ENCODE measurements at regions not wholly inside any gene's neighbourhood (a gene's known extent, or its start where the extent isn't known, plus 50 kb on each side); places are given as distances from the start of the nearest gene placed in this dataset.
"Not testable (repeated sequence)": the region's sequence is repeated elsewhere in the genome, so short reads cannot be mapped to it uniquely, and the experiment has no call there.

DNA sequence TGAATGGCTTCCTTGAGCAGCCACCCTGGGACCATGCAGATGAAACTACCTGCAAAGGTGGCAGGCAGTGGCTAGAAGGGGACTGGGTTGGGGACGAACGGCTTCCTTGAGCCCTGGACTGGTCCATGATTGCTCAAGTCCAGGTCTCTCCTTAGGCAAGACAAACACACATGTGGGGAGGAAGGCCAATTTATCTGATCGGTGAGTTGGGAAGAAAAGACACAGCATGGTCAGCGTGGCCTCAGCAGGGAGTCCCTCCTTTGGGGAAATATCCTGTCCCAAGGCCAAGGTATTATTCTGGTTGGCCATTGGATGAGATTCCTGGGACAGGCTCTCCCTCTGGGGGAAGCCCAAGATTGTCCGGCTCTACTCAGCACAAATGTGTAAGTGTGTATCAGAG lies 116.3 kb upstream of the ERG start:
- DNase-seq = no peak

GRCh38 chr21:38619480-38619879 lies 121.2 kb upstream of the ERG start:
- DNase-seq = no peak

DNA sequence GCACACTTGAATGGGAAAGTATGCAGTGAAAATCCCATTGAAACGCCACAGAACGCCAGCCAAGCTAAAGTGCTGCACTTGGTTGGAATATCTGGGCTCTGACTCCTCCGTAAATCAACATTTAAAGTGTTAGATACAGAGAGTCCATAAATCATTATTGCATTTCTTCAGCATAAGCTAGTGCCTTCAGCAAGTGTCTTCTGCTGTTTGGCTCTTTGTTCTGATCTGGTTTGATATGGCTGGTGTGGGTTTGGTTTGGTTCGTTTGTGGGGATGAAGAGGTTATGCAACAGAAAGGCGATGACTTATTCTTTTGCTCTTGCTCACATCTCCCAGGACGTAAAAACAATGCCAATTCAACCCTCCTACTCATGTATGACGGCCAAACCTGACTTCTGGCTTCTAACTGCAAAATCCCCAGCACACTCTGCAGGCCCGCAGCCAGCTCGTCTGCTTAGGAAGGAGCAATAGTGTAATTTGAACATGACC lies 121.8 kb upstream of the ERG start:
- DNase-seq = no peak

- no peak for DNase-seq
Measured at GRCh38 chr21:38621132-38621531, 122.9 kb upstream of the ERG start.

- peak in 1 of 5 experiments; percentile 6 for DNase-seq
Measured at GRCh38 chr21:38622081-38622826, 124.0 kb upstream of the ERG start.

- DNase-seq = no peak
Measured at GRCh38 chr21:38622827-38623209, 124.5 kb upstream of the ERG start.

GRCh38 chr21:38623552-38623951 lies 125.3 kb upstream of the ERG start:
- no peak for DNase-seq

DNA sequence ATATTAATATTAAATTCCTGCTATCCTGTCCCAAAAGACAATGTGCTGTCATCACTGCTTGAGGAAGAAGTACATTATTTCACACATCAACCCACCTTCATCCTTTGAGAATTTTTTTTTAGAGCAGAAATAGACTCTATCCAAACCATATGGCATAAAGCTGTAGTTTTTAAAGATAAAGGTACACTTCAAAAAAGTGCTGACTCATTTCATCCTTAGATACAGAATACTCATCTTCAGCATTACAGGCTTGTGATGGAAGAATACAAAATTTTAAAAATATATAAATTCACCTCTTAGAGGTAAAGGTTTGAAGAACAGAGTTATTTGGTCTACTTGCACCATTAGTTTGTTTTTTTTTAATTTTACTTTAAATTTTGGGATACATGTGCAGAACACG lies 126.7 kb upstream of the ERG start:
- no peak for DNase-seq

DNA sequence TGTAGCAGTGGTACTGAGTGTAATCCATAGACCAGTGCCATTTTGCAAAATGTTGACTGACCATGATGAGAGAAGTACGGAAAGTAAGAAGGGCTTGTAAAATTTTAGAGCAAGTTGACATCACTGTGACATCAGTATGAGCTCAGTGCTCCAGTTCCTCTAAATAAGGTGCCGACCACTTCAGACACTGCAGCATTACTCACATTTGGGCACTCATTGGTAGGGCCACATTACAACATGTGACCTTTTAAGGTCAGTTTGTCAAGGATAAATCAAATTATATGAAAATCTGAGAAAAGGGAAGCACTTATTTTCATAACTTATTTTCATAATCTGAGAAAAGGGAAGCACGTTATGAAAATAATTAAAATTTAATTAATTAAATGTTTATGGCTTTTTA lies 128.0 kb upstream of the ERG start:
- no peak for DNase-seq

DNA sequence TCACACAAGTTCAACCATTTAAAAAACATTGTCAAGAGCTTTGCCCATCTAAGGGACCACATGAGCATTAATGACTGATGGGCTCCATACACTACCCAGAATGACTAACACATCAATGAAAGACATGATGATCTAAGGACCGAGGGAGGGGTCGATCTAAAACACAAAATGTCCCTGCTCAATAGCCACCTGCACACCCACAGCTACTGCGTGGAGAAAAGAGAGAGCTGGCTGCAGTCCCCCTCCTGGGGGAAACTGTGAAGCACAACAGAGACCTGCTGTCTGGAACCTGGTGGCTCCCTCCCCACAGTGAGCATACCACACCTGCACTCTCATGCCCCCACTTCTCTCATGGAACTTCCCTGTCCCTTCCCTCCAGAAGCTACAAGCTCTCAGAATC lies 130.1 kb upstream of the ERG start:
- no peak for DNase-seq

DNA sequence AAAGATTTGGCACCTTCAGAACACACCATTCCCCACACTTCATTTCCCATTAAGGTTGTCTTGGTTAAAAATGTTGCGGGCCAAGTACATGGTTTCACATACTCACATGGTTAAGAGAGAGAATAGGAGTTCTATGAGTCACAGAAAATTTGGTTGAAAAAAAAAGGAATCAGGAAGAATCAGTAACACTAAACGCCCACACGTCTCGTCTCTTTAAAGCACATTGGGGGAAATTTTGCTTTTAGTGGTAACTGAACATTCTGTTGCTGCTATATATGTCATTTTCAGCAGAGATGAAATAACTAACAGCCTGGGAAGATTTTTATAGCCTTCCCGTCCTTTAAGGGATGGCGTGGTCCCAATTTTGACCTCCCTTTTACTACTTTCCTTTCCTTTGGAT lies 132.9 kb upstream of the ERG start:
- no peak for DNase-seq

GRCh38 chr21:38631676-38632075 lies 133.4 kb upstream of the ERG start:
- DNase-seq = no peak

DNA sequence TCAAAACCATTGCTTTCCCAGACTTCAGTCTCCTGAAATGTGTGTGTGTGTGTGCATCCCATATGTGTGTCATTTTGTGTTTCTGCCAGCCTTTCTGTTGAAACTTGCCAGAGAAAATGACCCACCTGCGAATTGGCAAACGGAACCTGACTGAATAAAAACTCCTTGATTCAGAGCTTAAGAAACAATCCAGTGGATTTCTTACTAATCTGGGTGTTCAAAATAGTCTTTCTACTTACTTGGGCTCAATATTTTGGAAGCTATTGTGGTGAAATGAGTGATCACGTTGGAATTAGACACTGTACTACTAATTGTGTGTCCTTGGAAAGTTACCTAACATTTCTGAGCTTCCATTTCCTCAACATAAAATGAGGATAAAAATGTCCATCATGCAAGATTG lies 138.9 kb upstream of the ERG start:
- DNase-seq = no peak

- no peak for DNase-seq
Measured at GRCh38 chr21:38639571-38640354, 141.5 kb upstream of the ERG start.

- DNase-seq = not testable (repeated sequence)
Measured at GRCh38 chr21:38640355-38640742, 142.1 kb upstream of the ERG start.

DNA sequence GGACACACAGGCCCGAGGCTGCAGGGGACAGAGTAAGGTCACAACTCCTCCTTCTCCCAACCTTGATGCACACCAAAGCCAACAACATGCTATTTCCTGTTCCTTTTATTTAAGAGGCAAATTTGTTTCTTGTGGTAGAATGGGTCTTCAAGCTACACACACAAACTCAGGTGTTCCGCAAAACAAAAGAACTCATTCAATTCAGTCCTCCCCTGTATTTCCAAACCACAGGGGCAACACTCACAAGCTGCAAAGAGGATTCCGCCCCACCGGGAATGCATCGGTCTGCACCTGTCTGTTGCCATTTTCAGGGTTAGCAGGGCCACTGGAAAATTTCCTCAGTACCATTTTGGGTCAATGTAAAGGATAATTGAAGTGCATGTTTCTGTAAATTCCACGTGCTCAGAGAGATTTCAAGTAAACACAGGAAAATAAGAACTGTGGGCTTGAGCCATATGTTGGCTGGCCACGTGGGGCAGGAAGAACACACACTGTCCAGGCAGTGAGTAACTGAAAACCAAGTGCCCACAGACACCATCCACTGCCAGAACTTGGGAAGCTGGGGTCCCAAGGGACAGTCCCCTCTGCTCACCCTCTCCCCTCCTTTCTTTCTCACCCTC lies 145.2 kb upstream of the ERG start:
- DNase-seq = no peak

DNA sequence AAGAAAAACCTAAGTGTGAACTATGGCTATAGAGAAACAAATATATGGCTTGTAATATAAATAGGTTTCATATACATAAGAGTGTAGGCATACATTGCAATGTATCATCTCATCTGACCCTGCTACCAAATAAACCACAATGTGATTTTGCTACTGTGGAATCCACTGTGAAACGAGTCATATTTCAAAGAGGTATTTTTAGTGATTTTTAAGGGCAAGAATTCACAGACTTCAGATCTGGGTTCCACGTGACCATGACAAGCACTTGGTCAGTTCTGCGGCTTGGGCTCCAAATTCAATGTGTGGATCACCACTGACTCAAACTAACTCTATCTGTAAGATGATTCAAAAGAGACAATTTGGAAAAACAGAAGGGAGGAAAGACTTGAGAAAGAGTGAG lies 147.0 kb upstream of the ERG start:
- no peak for DNase-seq

DNA sequence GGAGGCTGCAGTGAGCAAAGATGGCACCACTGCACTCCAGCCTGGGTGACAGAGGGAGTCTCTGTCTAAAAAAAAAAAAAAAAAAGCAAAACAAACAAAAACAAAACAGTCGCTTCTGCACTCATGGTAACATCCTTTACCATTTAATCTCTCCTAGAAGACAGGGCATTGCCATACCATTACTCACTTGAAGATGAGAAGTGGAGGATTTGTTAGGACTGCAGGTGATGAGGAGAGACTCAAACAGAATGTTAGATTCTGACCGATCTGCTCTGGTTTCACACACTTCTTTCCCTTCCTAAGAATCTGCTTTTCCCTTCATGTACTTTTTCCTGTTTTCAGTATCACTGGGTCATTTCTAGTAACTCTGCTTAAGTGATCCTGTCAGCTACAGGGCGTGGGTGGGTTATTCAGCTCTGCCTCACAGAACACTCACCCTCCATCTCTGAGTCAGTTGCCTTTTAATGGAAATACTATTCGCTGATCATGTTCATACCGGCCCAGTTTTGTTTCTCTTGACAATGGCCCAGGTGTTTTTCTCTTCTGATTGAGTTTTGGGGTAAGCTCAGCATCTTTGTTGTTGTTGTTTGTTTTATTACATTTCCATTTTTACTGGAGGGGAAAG lies 148.0 kb upstream of the ERG start:
- DNase-seq = no peak

DNA sequence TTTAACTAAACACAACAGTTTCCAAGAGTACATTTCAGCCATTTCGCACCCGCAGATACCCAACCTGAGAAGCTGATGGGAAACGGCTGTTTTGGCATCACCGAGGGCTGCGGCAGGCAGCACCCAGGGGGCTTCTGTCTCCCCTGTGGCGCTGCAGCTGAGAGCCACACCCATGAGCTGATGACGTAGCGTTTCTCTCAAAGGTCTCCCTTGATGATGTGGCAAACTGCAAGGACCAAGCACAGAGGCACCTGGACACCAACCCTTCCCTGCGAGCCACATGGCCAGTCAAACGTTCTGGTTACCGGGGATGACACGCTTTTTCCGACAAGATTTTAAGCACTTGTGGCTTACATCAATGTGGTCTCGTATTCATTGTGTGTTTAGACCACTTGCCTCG lies 150.8 kb upstream of the ERG start:
- no peak for DNase-seq

DNA sequence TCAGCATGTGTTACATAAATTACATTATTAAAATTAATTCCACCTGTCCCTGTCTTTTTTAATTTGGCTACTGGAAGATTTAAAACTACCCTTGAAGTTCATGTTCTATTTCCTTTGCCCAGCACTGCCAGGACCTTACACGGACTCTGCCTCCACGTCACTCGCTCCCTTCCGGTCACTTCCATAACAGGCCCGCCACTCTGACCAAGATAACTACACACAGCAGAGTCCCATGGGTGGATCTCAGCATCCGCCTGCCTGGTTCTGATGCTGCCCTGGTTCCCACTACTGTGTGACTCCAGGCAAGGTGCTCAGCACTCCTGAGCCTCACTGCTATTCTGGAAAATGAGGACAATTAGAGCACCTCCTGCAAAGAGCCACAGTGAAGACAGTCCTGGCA lies 153.3 kb upstream of the ERG start:
- no peak for DNase-seq

DNA sequence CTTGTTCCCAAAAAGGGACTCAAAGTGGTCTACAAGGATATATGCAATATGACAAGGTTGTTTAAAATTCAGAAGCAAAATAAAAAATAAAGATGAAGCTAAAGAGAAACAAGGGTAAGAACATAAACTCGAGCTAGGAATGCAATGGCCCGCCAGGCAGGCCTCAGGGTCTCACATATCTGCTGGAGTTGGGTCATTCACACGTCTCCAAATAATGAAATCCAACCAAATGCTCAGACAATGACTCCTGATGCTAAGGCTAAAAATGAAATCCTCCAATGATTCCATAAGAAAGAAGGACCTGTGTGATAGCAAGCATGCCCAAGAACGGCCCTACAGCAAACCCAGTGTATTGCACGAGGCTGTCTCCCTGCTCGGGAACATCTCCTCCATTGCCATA lies 153.3 kb upstream of the ETS2 start:
- DNase-seq = no peak

- no peak for DNase-seq
Measured at GRCh38 chr21:38654580-38654979, 151.1 kb upstream of the ETS2 start.

DNA sequence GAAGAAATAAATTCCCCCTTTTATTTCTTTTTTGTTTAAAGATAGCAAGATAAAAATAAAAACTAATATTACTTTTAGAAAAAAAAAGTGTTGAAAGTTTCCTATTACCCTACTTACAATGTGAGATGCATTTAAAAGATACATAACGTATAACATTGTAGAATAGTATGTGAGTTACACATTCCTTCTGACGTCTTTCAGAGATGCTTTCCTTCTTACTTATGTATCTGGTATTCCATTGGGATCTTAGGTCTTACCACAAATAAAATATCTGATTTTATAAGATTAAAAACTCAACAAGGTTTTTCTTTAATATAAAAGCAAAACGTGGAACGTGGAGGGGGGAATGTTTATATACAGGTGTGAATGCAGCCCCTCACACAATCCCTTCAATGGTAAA lies 147.2 kb upstream of the ETS2 start:
- DNase-seq = no peak

GRCh38 chr21:38659936-38660332 lies 145.8 kb upstream of the ETS2 start:
- DNase-seq = no peak
